ENCODE measurements at regions not wholly inside any gene's neighbourhood (a gene's known extent, or its start where the extent isn't known, plus 50 kb on each side); places are given as distances from the start of the nearest gene placed in this dataset.

DNA sequence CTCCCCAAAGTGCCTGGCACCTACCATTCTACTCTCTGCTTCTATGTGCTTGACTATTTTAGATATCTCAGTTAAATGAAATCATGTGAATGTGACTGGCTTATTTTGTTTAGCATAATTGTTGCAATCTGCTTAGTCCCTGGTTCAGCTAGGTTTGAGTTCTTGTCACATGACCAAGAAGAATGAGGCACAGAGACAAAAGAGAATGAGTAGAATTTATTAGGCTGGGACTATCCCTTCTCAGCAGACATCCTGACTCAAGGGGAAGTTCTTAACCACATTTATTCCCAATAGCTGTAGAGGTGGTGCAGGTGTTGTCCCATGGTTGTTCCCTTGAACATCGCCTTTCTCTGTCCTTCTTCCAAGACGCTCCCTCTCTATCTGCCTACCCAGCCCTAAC, 1485.7 kb downstream of the KCNT2 start:
- no peak for ATAC-seq
- Histone ChIP-seq H3K9me3 (ENCODE audit: control insufficient read depth, low read length) (no peaks in the 10 kb centered on the region), H3K27me3 (ENCODE audit: control insufficient read depth, insufficient read depth) (no peaks in the 10 kb centered on the region), H3K27ac (ENCODE audit: low read length) (no peak overlapping the region), H3K4me3 (ENCODE audit: low read length) (no peak overlapping the region), H3K4me1 (ENCODE audit: control insufficient read depth, insufficient read depth, low read length) (no peaks in the 10 kb centered on the region)
- intact Hi-C loops (cut with DNase I) = no loop called here
- 91% methylated on average over 2 of the region's 2 CpGs for WGBS
- DNase-seq = no peak

DNA sequence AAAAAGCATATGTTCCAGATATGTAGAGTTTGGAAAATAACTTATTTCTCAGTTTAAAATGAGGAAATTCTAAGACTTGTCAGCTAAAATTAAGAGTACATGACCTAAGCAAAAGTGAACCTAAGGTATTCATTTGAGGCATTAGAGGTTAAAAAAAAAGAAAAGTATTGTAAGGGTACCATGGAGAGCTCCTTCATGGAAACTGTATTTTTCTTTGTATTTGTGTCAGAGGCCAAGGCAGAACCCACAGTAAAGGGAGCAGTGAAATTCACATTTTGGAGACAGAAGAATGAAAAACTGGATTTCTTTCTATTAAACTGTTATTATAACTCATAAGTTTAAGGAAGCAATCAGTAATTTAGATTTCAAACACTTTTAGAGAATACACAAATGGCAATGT, 1494.8 kb downstream of the KCNT2 start:
- H3K4me1 ChIP-seq (ENCODE audit: control insufficient read depth, insufficient read depth, low read length) = no peaks in the 10 kb centered on the region
- DNase-seq (no peak), ATAC-seq (no peak)
- no peak overlapping the region for H3K27ac ChIP-seq (ENCODE audit: low read length)
- H3K27me3 ChIP-seq (ENCODE audit: control insufficient read depth, insufficient read depth) = no peaks in the 10 kb centered on the region
- no peaks in the 10 kb centered on the region for H3K9me3 ChIP-seq (ENCODE audit: control insufficient read depth, low read length)
- H3K4me3 ChIP-seq (ENCODE audit: low read length) = no peak overlapping the region
- intact Hi-C loops (cut with DNase I) = no loop called here

DNA sequence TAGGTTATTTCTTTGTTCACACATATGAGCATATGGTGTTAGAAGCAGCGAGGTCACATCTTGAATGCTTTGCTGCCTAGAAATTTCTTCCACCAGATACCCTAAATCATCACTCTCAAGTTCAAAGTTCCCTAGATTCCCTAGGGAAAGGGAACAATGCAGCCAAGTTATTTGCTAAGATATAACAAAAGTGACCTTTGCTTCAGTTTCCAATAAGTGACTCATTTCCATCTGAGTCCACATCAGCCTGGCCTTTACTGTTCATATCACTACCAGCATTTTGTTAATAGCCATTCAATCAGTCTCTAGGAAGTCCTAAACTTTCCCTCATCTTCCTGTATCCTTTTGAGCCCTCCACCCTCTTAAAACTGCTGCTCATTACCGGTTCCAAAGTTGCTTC, 1502.5 kb downstream of the KCNT2 start:
- H3K27ac ChIP-seq (ENCODE audit: low read length) = no peak overlapping the region
- H3K9me3 ChIP-seq (ENCODE audit: control insufficient read depth, low read length) = no peaks in the 10 kb centered on the region
- no peaks in the 10 kb centered on the region for H3K27me3 ChIP-seq (ENCODE audit: control insufficient read depth, insufficient read depth)
- 52% methylated on average over 2 of the region's 2 CpGs for WGBS
- DNase-seq (no peak), ATAC-seq (no peak)
- intact Hi-C loops (cut with DNase I) = no loop called here
- no peak overlapping the region for H3K4me3 ChIP-seq (ENCODE audit: low read length)
- no peaks in the 10 kb centered on the region for H3K4me1 ChIP-seq (ENCODE audit: control insufficient read depth, insufficient read depth, low read length)

DNA sequence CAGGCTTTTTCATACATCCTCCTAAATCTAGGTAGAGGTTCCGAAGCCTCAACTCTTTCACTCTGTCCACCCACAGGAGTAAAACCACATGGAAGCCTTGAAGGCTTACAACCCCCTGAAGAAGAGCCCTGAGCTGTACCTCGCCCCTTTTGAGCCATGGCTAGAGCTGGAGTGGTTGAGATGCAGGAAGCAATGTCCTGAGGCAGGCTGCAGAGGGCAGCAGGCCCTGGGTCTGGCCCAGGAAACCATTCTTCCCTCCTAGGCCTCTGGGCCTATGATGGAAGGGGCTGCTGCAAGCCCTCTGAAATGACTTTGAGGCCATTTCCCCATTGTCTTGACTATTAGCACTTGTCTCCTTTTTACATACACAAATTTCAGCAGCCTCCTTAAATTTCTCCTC, 1503.0 kb downstream of the KCNT2 start:
- Histone ChIP-seq H3K4me3 (ENCODE audit: low read length) (no peak overlapping the region), H3K9me3 (ENCODE audit: control insufficient read depth, low read length) (no peaks in the 10 kb centered on the region), H3K27ac (ENCODE audit: low read length) (no peak overlapping the region), H3K4me1 (ENCODE audit: control insufficient read depth, insufficient read depth, low read length) (no peaks in the 10 kb centered on the region), H3K27me3 (ENCODE audit: control insufficient read depth, insufficient read depth) (no peaks in the 10 kb centered on the region)
- ATAC-seq (no peak), DNase-seq (no peak)
- intact Hi-C loops (cut with DNase I) = no loop called here
- 67% methylated on average over 2 of the region's 2 CpGs for WGBS

DNA sequence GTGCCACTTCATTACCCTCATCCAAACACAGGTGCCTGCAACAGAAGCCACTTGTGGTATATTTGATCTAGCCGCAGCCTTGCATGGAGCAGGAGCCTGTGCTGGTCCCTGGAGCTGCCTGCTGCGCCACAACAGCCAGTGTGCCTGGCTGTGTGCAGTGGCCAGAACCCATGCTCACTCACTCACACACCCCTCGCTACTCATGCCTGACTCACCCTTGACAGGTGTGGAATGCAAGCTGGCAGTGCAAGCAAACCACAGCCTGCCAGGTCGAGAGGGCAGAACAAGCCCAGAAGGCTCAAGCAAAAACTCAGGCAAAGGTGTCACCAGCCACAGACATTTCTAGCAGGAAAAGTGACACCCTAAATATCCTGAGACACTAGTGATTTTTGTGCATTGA, 1510.9 kb downstream of the KCNT2 start:
- no peak for ATAC-seq
- Histone ChIP-seq H3K27ac (ENCODE audit: low read length) (no peak overlapping the region), H3K27me3 (ENCODE audit: control insufficient read depth, insufficient read depth) (no peaks in the 10 kb centered on the region), H3K4me3 (ENCODE audit: low read length) (no peak overlapping the region), H3K9me3 (ENCODE audit: control insufficient read depth, low read length) (no peaks in the 10 kb centered on the region), H3K4me1 (ENCODE audit: control insufficient read depth, insufficient read depth, low read length) (no peaks in the 10 kb centered on the region)
- intact Hi-C loops (cut with DNase I) = no loop called here
- 75% methylated on average over 4 of the region's 4 CpGs for WGBS
- no peak for DNase-seq

DNA sequence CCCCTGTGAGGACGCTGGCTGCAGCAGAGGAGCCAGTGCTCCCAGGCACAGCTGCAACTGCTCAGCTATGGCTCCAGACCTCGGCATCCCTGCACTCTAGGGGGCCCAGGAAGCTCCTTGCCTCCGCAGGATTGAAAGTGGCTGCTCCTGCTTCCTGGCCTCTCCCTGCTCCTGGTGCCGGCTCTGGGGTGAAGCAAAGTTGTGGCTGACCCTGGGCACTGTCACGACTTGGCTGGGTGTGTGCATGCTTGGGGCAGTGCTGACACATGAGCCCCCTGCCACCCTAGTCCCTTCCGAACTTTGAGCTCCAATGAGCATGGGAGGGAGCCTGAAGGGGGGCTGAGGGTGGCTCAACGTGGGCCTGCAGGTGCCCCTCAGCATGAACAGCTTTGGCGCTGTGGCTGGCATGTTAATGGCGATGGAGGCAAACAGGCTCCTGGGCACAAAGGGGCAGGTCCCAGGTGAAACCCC, 1512.2 kb downstream of the KCNT2 start:
- intact Hi-C loops (cut with DNase I) = no loop called here
- Histone ChIP-seq H3K27me3 (ENCODE audit: control insufficient read depth, insufficient read depth) (no peaks in the 10 kb centered on the region), H3K27ac (ENCODE audit: low read length) (no peak overlapping the region), H3K9me3 (ENCODE audit: control insufficient read depth, low read length) (no peaks in the 10 kb centered on the region), H3K4me3 (ENCODE audit: low read length) (no peak overlapping the region), H3K4me1 (ENCODE audit: control insufficient read depth, insufficient read depth, low read length) (no peaks in the 10 kb centered on the region)
- ATAC-seq (no peak), DNase-seq (peak in 2 of 3 donors; percentile 9 to 19)
- 73% methylated on average over 9 of the region's 9 CpGs for WGBS

DNA sequence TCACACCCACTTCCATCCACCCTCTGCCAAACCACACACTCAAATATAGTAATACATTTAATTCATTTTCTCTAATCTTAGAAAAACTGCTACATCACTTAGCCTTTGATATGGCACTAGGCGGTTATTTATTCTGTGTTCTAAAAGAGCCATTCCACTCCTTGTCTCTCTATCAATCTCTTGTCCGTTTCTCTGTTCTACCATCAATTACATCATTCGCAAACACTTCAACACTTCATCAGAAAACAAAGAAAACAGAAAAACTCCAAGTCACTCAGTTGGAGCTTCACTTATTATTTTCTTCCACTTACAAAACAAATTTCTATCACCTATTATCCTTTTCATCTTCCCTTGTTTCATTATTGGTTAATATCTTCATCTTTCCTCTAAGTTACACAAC, 1523.0 kb downstream of the KCNT2 start:
- ATAC-seq (no peak), DNase-seq (no peak)
- no peak overlapping the region for H3K4me3 ChIP-seq (ENCODE audit: low read length)
- no peaks in the 10 kb centered on the region for H3K27me3 ChIP-seq (ENCODE audit: control insufficient read depth, insufficient read depth)
- H3K4me1 ChIP-seq (ENCODE audit: control insufficient read depth, insufficient read depth, low read length) = no peaks in the 10 kb centered on the region
- no peak overlapping the region for H3K27ac ChIP-seq (ENCODE audit: low read length)
- no peaks in the 10 kb centered on the region for H3K9me3 ChIP-seq (ENCODE audit: control insufficient read depth, low read length)
- intact Hi-C loops (cut with DNase I) = no loop called here
- 69% methylated on average over 3 of the region's 3 CpGs for WGBS

DNA sequence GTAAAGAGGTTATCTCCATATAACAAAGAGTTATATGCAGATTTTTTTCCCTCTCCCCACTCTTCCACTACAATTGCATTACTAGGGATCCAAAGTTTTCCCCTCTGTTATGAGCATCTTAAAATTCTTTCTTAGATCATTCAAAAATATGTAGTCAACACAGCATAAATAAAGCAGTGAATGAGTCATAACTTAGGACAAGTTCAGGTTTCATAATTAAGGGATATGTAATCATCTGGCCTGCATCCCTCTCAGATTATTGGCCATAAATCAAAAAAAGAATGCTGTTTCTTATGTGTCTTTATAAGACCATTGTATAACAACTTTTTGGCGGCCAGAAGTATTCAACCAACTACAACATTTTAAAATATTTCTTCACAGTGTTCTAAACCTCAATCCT, 1526.1 kb downstream of the KCNT2 start:
- Histone ChIP-seq H3K27me3 (ENCODE audit: control insufficient read depth, insufficient read depth) (no peaks in the 10 kb centered on the region), H3K9me3 (ENCODE audit: control insufficient read depth, low read length) (no peaks in the 10 kb centered on the region), H3K27ac (ENCODE audit: low read length) (no peak overlapping the region), H3K4me3 (ENCODE audit: low read length) (no peak overlapping the region), H3K4me1 (ENCODE audit: control insufficient read depth, insufficient read depth, low read length) (no peaks in the 10 kb centered on the region)
- no peak for ATAC-seq
- intact Hi-C loops (cut with DNase I) = no loop called here
- WGBS = 46% methylated on average over 1 of the region's 1 CpG
- no peak for DNase-seq

DNA sequence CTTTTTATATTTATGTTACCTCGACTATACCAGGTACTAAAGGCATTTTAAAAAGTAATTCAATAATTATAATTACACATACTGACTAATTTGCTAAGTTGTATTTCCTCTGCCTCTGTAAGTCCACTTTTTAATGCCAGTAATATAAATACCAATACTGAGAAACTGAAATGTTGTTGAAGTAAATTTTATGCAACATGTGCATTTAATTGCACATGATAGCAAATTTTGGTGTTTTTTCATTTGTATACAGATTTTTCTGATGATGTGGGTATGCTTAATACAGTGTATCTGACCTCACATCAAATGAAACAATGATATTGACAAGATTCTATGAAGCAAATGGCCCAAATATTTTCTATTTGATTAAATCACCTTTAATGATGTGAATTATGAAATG, 1531.6 kb downstream of the KCNT2 start:
- ATAC-seq = no peak
- no peaks in the 10 kb centered on the region for H3K9me3 ChIP-seq (ENCODE audit: control insufficient read depth, low read length)
- intact Hi-C loops (cut with DNase I) = no loop called here
- WGBS = 48% methylated on average over 1 of the region's 1 CpG
- no peak overlapping the region for H3K4me3 ChIP-seq (ENCODE audit: low read length)
- no peaks in the 10 kb centered on the region for H3K27me3 ChIP-seq (ENCODE audit: control insufficient read depth, insufficient read depth)
- no peaks in the 10 kb centered on the region for H3K4me1 ChIP-seq (ENCODE audit: control insufficient read depth, insufficient read depth, low read length)
- DNase-seq = no peak
- H3K27ac ChIP-seq (ENCODE audit: low read length) = no peak overlapping the region

DNA sequence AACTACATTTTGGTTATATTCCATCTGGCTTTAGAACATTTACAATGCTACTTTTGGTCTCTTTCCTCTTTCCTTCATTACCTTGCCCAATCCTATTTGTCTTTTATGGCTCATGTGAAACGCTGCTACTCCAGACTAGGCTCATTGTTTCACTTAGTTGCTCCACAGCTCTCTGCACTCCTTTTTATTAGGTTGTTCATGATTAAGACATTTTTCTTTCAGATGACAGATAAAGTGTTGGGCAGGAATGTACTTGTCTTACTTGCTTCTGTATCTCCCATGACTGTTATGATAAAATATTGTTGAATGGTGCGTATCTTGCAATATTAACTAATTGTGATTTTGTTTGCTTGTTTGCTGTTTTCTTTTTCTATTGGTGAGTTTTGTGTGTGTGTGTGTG, 1532.3 kb downstream of the KCNT2 start:
- DNase-seq = no peak
- no peaks in the 10 kb centered on the region for H3K9me3 ChIP-seq (ENCODE audit: control insufficient read depth, low read length)
- H3K4me1 ChIP-seq (ENCODE audit: control insufficient read depth, insufficient read depth, low read length) = no peaks in the 10 kb centered on the region
- intact Hi-C loops (cut with DNase I) = no loop called here
- no peak for ATAC-seq
- 85% methylated on average over 2 of the region's 2 CpGs for WGBS
- H3K4me3 ChIP-seq (ENCODE audit: low read length) = no peak overlapping the region
- H3K27me3 ChIP-seq (ENCODE audit: control insufficient read depth, insufficient read depth) = no peaks in the 10 kb centered on the region
- H3K27ac ChIP-seq (ENCODE audit: low read length) = no peak overlapping the region

DNA sequence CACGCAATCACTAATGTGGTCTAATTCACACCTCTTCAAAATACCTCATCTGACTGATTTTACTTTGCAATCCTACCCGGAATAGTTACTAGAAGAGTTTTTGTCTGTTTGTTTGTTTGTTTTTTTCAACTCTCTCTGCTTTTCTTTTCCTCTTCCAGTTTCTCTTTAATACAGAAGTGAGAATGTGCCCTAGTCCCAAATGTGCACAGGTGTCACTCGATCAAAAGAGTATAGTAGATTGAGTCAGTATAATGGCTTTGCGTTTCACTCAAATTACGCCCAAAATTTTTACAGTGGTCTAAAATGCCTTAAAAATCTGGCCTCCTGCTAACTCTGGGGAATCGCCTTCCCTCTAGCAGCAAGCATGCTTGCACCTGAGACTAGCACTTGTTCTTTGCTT, 1536.8 kb downstream of the KCNT2 start:
- 81% methylated on average over 6 of the region's 6 CpGs for WGBS
- Histone ChIP-seq H3K9me3 (ENCODE audit: control insufficient read depth, low read length) (no peaks in the 10 kb centered on the region), H3K27me3 (ENCODE audit: control insufficient read depth, insufficient read depth) (no peaks in the 10 kb centered on the region), H3K27ac (ENCODE audit: low read length) (no peak overlapping the region), H3K4me1 (ENCODE audit: control insufficient read depth, insufficient read depth, low read length) (no peaks in the 10 kb centered on the region), H3K4me3 (ENCODE audit: low read length) (no peak overlapping the region)
- DNase-seq (no peak), ATAC-seq (no peak)
- intact Hi-C loops (cut with DNase I) = no loop called here

DNA sequence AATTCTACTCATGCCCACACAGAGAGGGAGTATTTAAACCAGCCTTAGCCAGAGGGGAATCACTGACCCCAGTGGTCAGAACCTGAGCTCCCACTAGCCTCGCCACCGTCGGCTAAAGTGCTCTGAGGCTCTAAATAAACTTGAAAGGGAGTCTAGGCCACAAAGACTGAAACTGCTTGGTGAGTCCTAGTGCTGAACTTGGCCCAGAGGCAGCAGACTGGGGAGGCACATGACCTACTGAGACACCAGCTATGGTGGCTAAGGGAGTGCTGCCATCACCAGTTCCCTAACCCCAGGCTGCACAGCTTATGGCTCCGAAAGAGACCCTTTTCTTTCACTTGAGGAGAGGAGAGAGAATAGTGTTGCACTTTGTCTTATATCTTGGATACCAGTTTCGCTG, 1542.8 kb downstream of the KCNT2 start:
- whole genome bisulfite sequencing = 92% methylated on average over 5 of the region's 5 CpGs
- DNase-seq = no peak

More for the DNA sequence above, 1542.8 kb downstream of the KCNT2 start:
- Histone ChIP-seq H3K9me3 (ENCODE audit: control insufficient read depth, low read length) (no peaks in the 10 kb centered on the region), H3K4me3 (ENCODE audit: low read length) (no peak overlapping the region), H3K27me3 (ENCODE audit: control insufficient read depth, insufficient read depth) (no peaks in the 10 kb centered on the region), H3K27ac (ENCODE audit: low read length) (no peak overlapping the region), H3K4me1 (ENCODE audit: control insufficient read depth, insufficient read depth, low read length) (no peaks in the 10 kb centered on the region)
- ATAC-seq = no peak
- intact Hi-C loops (cut with DNase I) = no loop called here
